ENCODE measurements at regions not wholly inside any gene's neighbourhood (a gene's known extent, or its start where the extent isn't known, plus 50 kb on each side); places are given as distances from the start of the nearest gene placed in this dataset.

DNA sequence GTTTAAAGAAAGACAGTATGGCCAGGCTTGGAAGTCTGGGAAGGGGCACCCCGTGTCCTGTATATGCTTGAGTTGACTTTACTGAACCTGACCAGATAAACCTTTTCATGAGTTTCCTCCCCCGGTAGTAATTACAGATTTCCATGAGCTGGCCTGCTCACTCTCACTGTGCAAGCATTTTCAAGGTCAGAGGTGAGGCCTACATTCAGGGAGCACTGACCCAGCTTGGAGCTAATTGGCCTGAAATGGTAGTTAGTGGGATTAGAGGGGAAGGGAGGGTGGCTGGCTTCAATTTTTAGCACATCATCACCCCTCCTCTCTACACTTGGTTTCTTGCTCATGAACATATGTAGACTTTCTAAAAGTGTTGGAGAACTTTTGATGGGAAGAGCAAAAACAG, 99.2 kb downstream of the PSAT1 start:
- intact Hi-C loops (cut with micrococcal nuclease) (no loop called here), dilution Hi-C loops (cut with MboI; ENCODE audit: extremely low pct_ligation_motif_present, low sequenced_read_pairs) (no loop called here)
- BruUV-seq (replicated peaks), result no TSS peak
- Histone ChIP-seq H3K9me3 (replicated peaks; ENCODE audit: control insufficient read depth, insufficient read depth, low read length) (no peaks in the 10 kb centered on the region), H3K27ac (ENCODE audit: insufficient read depth, low read depth, low read length) (no peak overlapping the region), H3K36me3 (ENCODE audit: control insufficient read depth in 2 of 2, extremely low read depth in 1 of 2, insufficient read depth in 2 of 2, low read length in 2 of 2) (no peaks in the 10 kb centered on the region), H3K9me1 (replicated peaks; ENCODE audit: control insufficient read depth, extremely low read depth, insufficient read depth, low read length) (no peaks in the 10 kb centered on the region), H3K9ac (replicated peaks; ENCODE audit: extremely low read depth, insufficient read depth, low read length) (no peak overlapping the region), H3K79me2 (ENCODE audit: control insufficient read depth, insufficient read depth, low read length) (no peaks in the 10 kb centered on the region), H4K20me1 (replicated peaks; ENCODE audit: control insufficient read depth, extremely low read depth, insufficient read depth, low read length) (no peaks in the 10 kb centered on the region), H3K27me3 (ENCODE audit: control insufficient read depth in 2 of 2, insufficient read depth in 2 of 2, low read length in 2 of 2) (peaks cover 0 to 2% of the 10 kb centered on the region in 2 experiments), H3K4me2 (ENCODE audit: insufficient read depth, low read length) (no peak overlapping the region), H3K4me1 (ENCODE audit: control insufficient read depth, extremely low read depth, insufficient read depth, low read length) (no peaks in the 10 kb centered on the region), H3K4me3 (replicated peaks in 1 of 3; ENCODE audit: insufficient read depth in 1 of 3, low read depth in 1 of 3, low read length in 3 of 3) (no peak overlapping the region), H2AFZ (ENCODE audit: low read depth, low read length) (no peak overlapping the region)
- no peak for FAIRE-seq
- DNase-seq (ENCODE audit: low read depth, low spot score), result no peak
- ChIA-PET POLR2A (no interaction called here), CTCF (no interaction called here)
- TF ChIP-seq CTCF (IDR thresholded peaks at IDR 0.05; ENCODE audit: extremely low read depth in 1 of 2, insufficient read depth in 1 of 2, low read depth in 1 of 2, low read length in 2 of 2), result no peak
- TF ChIP-seq FOS (IDR thresholded peaks at IDR 0.05; ENCODE audit: borderline replicate concordance, insufficient read depth, low read length), result no peak
- no peak for TF ChIP-seq MYC (IDR thresholded peaks at IDR 0.05; ENCODE audit: low read depth, low read length)
- TF ChIP-seq POLR2A (IDR thresholded peaks at IDR 0.05; ENCODE audit: low read depth, low read length), result no peak
- no peak for TF ChIP-seq GATA2 (IDR thresholded peaks at IDR 0.05; ENCODE audit: insufficient read depth, insufficient read length, low read depth, low read length)
- TF ChIP-seq, protein P1, sequence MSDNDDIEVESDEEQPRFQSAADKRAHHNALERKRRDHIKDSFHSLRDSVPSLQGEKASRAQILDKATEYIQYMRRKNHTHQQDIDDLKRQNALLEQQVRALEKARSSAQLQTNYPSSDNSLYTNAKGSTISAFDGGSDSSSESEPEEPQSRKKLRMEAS (IDR thresholded peaks at IDR 0.05; ENCODE audit: insufficient read depth, insufficient read length), result no peak
- TF ChIP-seq POLR2AphosphoS5 (IDR thresholded peaks at IDR 0.05; ENCODE audit: insufficient read depth, low read depth, low read length), result no peak
- TF ChIP-seq JUN (IDR thresholded peaks at IDR 0.05; ENCODE audit: borderline replicate concordance, insufficient read depth, insufficient read length, low read depth), result no peak
- no peak for TF ChIP-seq EZH2 (IDR thresholded peaks at IDR 0.05; ENCODE audit: borderline replicate concordance, low read depth, low read length, severe bottlenecking)
